ENCODE measurements at regions not wholly inside any gene's neighbourhood (a gene's known extent, or its start where the extent isn't known, plus 50 kb on each side); places are given as distances from the start of the nearest gene placed in this dataset.

DNA sequence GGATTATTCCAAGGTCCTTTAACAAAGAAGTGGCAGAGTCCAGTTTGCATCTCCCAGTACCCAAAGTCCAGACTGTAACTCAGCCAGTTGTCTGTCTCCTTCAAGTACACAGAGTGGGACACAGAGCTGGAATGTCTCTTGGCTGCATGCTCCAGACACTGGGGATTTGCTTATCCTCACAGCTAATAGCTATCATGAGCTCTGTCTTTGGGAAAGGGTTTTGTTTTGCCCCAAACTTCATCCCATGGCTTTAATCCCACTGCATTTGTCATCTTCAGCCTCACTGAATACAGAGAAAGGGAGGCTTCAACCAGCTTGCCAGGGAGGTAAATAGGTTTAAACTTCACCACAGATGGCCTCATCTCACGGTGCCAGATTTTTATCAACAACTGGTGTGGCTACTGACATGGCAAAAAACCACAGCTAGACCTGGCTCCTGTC is 412.2 kb upstream of the SLC24A2 start:
- TF ChIP-seq, protein P1, sequence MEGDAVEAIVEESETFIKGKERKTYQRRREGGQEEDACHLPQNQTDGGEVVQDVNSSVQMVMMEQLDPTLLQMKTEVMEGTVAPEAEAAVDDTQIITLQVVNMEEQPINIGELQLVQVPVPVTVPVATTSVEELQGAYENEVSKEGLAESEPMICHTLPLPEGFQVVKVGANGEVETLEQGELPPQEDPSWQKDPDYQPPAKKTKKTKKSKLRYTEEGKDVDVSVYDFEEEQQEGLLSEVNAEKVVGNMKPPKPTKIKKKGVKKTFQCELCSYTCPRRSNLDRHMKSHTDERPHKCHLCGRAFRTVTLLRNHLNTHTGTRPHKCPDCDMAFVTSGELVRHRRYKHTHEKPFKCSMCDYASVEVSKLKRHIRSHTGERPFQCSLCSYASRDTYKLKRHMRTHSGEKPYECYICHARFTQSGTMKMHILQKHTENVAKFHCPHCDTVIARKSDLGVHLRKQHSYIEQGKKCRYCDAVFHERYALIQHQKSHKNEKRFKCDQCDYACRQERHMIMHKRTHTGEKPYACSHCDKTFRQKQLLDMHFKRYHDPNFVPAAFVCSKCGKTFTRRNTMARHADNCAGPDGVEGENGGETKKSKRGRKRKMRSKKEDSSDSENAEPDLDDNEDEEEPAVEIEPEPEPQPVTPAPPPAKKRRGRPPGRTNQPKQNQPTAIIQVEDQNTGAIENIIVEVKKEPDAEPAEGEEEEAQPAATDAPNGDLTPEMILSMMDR (IDR thresholded peaks at IDR 0.05; ENCODE audit: extremely low read depth, missing control alignments): no peak
- no peak for DNase-seq (ENCODE audit: low spot score)

DNA sequence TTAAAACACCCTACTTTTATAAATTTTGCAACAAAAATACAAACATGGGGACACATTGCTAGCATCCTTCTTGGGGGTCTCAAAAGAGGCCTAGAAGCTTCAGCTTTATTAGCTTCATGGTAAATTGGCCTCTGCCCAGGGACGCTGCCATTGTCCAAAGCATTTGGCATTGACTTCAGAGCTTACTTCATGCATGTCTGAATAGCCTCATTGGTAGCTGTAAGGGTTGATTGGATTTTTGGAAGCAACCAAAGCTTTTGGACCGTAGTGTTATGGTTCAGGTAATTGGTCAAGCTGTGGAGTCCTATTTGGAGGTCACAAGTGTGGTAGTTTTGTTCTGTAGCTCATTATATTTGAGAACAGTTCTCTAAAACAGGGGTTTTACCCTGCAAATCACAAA is 411.7 kb upstream of the SLC24A2 start:
- no peak for DNase-seq (ENCODE audit: low spot score)
- TF ChIP-seq, protein P1 (IDR thresholded peaks at IDR 0.05; ENCODE audit: extremely low read depth, missing control alignments): no peak

DNA sequence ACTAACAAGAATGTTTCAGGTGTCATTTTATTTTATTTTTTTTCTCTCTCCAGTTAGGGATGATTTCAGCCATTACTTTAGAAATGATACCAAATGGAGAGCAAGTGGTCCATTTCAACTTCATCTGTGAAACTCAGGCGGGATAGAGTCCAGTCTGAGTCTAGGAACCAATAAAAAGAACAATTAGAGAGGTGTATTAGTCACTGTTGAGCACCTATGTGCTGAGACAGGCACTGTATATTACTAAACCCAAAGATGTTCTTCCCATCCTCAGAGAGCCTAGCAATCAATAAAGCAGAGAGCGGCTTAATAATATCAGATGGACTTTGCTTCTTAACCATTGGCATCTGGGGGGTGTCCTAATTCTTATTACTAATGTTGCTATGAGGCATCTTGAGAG is 410.3 kb upstream of the SLC24A2 start:
- DNase-seq (ENCODE audit: low spot score): no peak
- TF ChIP-seq, protein P1 (IDR thresholded peaks at IDR 0.05; ENCODE audit: extremely low read depth, missing control alignments): no peak

GRCh38 chr9:20197976-20198685 is 409.3 kb upstream of the SLC24A2 start:
- TF ChIP-seq, protein P1 (IDR thresholded peaks at IDR 0.05; ENCODE audit: extremely low read depth, missing control alignments): no peak
- DNase-seq (ENCODE audit: low spot score): peak; percentile 10

- DNase-seq (ENCODE audit: low spot score): no peak
- TF ChIP-seq, protein P1 (IDR thresholded peaks at IDR 0.05; ENCODE audit: extremely low read depth, missing control alignments): no peak
Observed at GRCh38 chr9:20191228-20191840, 402.5 kb upstream of the SLC24A2 start.

DNA sequence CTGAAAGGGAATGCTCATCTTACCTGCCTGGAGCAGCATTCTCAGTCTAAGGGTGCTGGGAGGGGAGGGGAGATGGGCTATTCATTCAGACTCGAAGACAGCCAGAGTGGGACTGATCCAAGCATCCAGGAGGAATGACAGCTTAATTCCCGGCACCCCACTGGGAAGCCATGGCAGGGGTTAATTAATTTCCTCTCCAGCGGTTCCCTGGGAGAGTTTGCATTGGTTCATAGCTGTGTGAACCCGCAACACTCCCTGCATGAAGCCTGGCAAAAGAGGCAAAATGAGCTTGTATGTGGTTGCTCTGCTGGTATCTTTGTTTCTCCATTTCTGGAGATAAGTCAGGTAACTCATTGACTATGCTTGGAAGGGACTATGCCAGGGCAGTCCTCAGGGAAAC is 401.0 kb upstream of the SLC24A2 start:
- TF ChIP-seq, protein P1 (IDR thresholded peaks at IDR 0.05; ENCODE audit: extremely low read depth, missing control alignments): no peak
- DNase-seq (ENCODE audit: low spot score): no peak

DNA sequence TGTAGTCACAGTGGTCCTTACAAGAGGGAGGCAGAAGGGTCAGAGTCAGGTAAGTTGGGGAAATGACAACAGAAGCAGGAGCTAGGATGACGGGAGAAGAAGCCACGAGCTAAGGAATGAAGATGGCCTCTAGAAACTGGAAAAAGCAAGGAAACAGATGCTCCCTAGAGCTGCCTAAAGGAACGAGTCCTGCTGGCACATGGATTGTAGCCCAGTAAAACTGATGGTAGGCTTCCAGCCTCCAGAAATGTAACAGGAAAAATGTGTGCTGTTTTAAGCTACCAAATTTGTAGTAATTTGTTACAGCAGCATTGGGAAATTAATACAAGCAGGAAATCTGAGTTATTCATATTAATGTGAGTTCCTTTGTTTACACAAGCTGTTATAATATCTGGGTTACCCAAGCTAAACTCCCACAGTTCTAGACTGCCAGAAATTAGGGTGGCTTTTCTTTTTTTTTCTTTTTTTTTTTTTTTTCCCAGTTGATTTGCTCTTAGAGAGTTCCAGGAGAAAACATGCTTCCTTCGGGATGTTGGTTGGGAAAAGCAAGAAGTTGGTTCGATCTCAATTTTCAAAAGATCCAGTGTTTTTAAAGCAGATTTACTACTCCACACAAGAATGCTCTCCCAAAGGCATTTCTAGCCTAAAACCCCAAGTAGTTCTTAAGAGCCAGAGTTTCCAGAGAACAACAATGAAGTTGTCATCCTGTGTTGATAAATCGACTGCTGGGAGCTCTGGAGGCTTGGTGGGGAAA is 400.0 kb upstream of the SLC24A2 start:
- TF ChIP-seq, protein P1 (IDR thresholded peaks at IDR 0.05; ENCODE audit: extremely low read depth, missing control alignments): no peak
- DNase-seq (ENCODE audit: low spot score): no peak

Measured in GM20000 (cell line).